ENCODE measurements at regions not wholly inside any gene's neighbourhood (a gene's known extent, or its start where the extent isn't known, plus 50 kb on each side); places are given as distances from the start of the nearest gene placed in this dataset.
A peak's percentile ranks its signal among the peaks of the same experiment; 100 is the strongest.

- DNase-seq: no peak
- Histone ChIP-seq H3K9me3 (ENCODE audit: control insufficient read depth in 1 of 2, low read length in 2 of 2) (no peaks in the 10 kb centered on the region), H3K36me3 (ENCODE audit: insufficient read depth, low read length) (no peaks in the 10 kb centered on the region), H3K27ac (ENCODE audit: low read depth, low read length) (no peak overlapping the region), H3K4me3 (ENCODE audit: low read length in 2 of 2) (no peak overlapping the region), H3K4me1 (ENCODE audit: insufficient read depth, low read length) (no peaks in the 10 kb centered on the region), H3K27me3 (ENCODE audit: insufficient read depth, low read length) (no peaks in the 10 kb centered on the region)
- Mint-ChIP-seq H3K4me3 (no peak overlapping the region), H3K27me3 (peaks cover 6 to 11% of the 10 kb centered on the region in 2 donors), H3K4me1 (no peaks in the 10 kb centered on the region), H3K36me3 (no peaks in the 10 kb centered on the region), H3K27ac (no peak overlapping the region), H3K9me3 (no peaks in the 10 kb centered on the region)
- ChIA-PET POLR2A (ENCODE audit: partially characterized antibody) (no interaction called here), CTCF (ENCODE audit: partially characterized antibody) (no interaction called here)
- intact Hi-C loops (cut with micrococcal nuclease): no loop called here
Measured at GRCh38 chr18:51453594-51453993, 256.1 kb upstream of the MEX3C start.

GRCh38 chr18:51458861-51459260 is 261.4 kb upstream of the MEX3C start:
- no peak overlapping the region for H3K27ac Mint-ChIP-seq

GRCh38 chr18:51461956-51462355 is 264.5 kb upstream of the MEX3C start:
- H3K27ac ChIP-seq (ENCODE audit: low read depth, low read length): no peak overlapping the region
- no peaks in the 10 kb centered on the region for H3K4me1 Mint-ChIP-seq
- POLR2A ChIA-PET (ENCODE audit: partially characterized antibody): no interaction called here

More at GRCh38 chr18:51458861-51459260, 261.4 kb upstream of the MEX3C start:
- no peaks in the 10 kb centered on the region for H3K27me3 ChIP-seq (ENCODE audit: insufficient read depth, low read length)
- no peak overlapping the region for H3K4me3 Mint-ChIP-seq
- intact Hi-C loops (cut with micrococcal nuclease): no loop called here
- no peaks in the 10 kb centered on the region for H3K9me3 ChIP-seq (ENCODE audit: control insufficient read depth in 1 of 2, low read length in 2 of 2)
- ChIA-PET CTCF (ENCODE audit: partially characterized antibody) (no interaction called here), POLR2A (ENCODE audit: partially characterized antibody) (no interaction called here)
- H3K27ac ChIP-seq (ENCODE audit: low read depth, low read length): no peak overlapping the region
- no peaks in the 10 kb centered on the region for H3K36me3 ChIP-seq (ENCODE audit: insufficient read depth, low read length)
- H3K9me3 Mint-ChIP-seq: no peaks in the 10 kb centered on the region
- no peak for DNase-seq
- no peaks in the 10 kb centered on the region for H3K4me1 ChIP-seq (ENCODE audit: insufficient read depth, low read length)
- H3K36me3 Mint-ChIP-seq: no peaks in the 10 kb centered on the region
- H3K4me1 Mint-ChIP-seq: no peaks in the 10 kb centered on the region
- peaks cover 8 to 17% of the 10 kb centered on the region in 2 donors for H3K27me3 Mint-ChIP-seq
- no peak overlapping the region for H3K4me3 ChIP-seq (ENCODE audit: low read length in 2 of 2)

GRCh38 chr18:51463483-51464136 is 266.1 kb upstream of the MEX3C start:
- Histone ChIP-seq H3K9me3 (ENCODE audit: control insufficient read depth in 1 of 2, low read length in 2 of 2) (no peaks in the 10 kb centered on the region), H3K4me3 (ENCODE audit: low read length in 2 of 2) (no peak overlapping the region), H3K27me3 (ENCODE audit: insufficient read depth, low read length) (no peaks in the 10 kb centered on the region), H3K36me3 (ENCODE audit: insufficient read depth, low read length) (no peaks in the 10 kb centered on the region), H3K4me1 (ENCODE audit: insufficient read depth, low read length) (no peaks in the 10 kb centered on the region), H3K27ac (ENCODE audit: low read depth, low read length) (no peak overlapping the region)
- no peak overlapping the region for H3K27ac Mint-ChIP-seq
- DNase-seq: no peak
- ChIA-PET CTCF (ENCODE audit: partially characterized antibody) (no interaction called here), POLR2A (ENCODE audit: partially characterized antibody) (no interaction called here)
- no peak overlapping the region for H3K4me3 Mint-ChIP-seq
- no peaks in the 10 kb centered on the region for H3K36me3 Mint-ChIP-seq
- intact Hi-C loops (cut with micrococcal nuclease): no loop called here
- H3K4me1 Mint-ChIP-seq: no peaks in the 10 kb centered on the region
- H3K9me3 Mint-ChIP-seq: no peaks in the 10 kb centered on the region
- H3K27me3 Mint-ChIP-seq: peaks cover 6% of the 10 kb centered on the region in 2 donors

More at GRCh38 chr18:51461956-51462355, 264.5 kb upstream of the MEX3C start:
- Mint-ChIP-seq H3K27ac (no peak overlapping the region), H3K9me3 (no peaks in the 10 kb centered on the region), H3K27me3 (peaks cover 6 to 8% of the 10 kb centered on the region in 2 donors), H3K36me3 (no peaks in the 10 kb centered on the region), H3K4me3 (no peak overlapping the region)
- intact Hi-C loops (cut with micrococcal nuclease): no loop called here
- H3K4me1 ChIP-seq (ENCODE audit: insufficient read depth, low read length): no peaks in the 10 kb centered on the region
- CTCF ChIA-PET (ENCODE audit: partially characterized antibody): interaction anchor here (1.0 kb wide), 1 partner anchor 642 kb away, joined by 3 read pairs; the partner anchor contains the start of gene MRO
- H3K4me3 ChIP-seq (ENCODE audit: low read length in 2 of 2): no peak overlapping the region
- H3K27me3 ChIP-seq (ENCODE audit: insufficient read depth, low read length): no peaks in the 10 kb centered on the region
- H3K9me3 ChIP-seq (ENCODE audit: control insufficient read depth in 1 of 2, low read length in 2 of 2): no peaks in the 10 kb centered on the region
- no peak for DNase-seq
- H3K36me3 ChIP-seq (ENCODE audit: insufficient read depth, low read length): no peaks in the 10 kb centered on the region

GRCh38 chr18:51478908-51479307 is 281.4 kb upstream of the MEX3C start:
- Histone ChIP-seq H3K9me3 (ENCODE audit: control insufficient read depth in 1 of 2, low read length in 2 of 2) (no peaks in the 10 kb centered on the region), H3K4me1 (ENCODE audit: insufficient read depth, low read length) (no peaks in the 10 kb centered on the region), H3K27me3 (ENCODE audit: insufficient read depth, low read length) (no peaks in the 10 kb centered on the region), H3K4me3 (ENCODE audit: low read length in 2 of 2) (no peak overlapping the region), H3K27ac (ENCODE audit: low read depth, low read length) (no peak overlapping the region), H3K36me3 (ENCODE audit: insufficient read depth, low read length) (no peaks in the 10 kb centered on the region)
- no peak for DNase-seq
- ChIA-PET CTCF (ENCODE audit: partially characterized antibody) (no interaction called here), POLR2A (ENCODE audit: partially characterized antibody) (no interaction called here)
- Mint-ChIP-seq H3K27ac (no peak overlapping the region), H3K4me1 (no peaks in the 10 kb centered on the region), H3K27me3 (peaks cover 10 to 14% of the 10 kb centered on the region in 2 donors), H3K36me3 (no peaks in the 10 kb centered on the region), H3K9me3 (peaks cover 0 to 2% (median 0%) of the 10 kb centered on the region in 8 donors), H3K4me3 (peak overlapping the region in 1 of 8 donors; percentile 2)
- intact Hi-C loops (cut with micrococcal nuclease): no loop called here

- Histone ChIP-seq H3K27ac (ENCODE audit: low read depth, low read length) (no peak overlapping the region), H3K9me3 (ENCODE audit: control insufficient read depth in 1 of 2, low read length in 2 of 2) (no peaks in the 10 kb centered on the region), H3K36me3 (ENCODE audit: insufficient read depth, low read length) (no peaks in the 10 kb centered on the region), H3K27me3 (ENCODE audit: insufficient read depth, low read length) (no peaks in the 10 kb centered on the region), H3K4me3 (ENCODE audit: low read length in 2 of 2) (no peak overlapping the region), H3K4me1 (ENCODE audit: insufficient read depth, low read length) (no peaks in the 10 kb centered on the region)
- H3K4me3 Mint-ChIP-seq: no peak overlapping the region
- H3K4me1 Mint-ChIP-seq: no peaks in the 10 kb centered on the region
- peaks cover 10 to 14% of the 10 kb centered on the region in 2 donors for H3K27me3 Mint-ChIP-seq
- intact Hi-C loops (cut with micrococcal nuclease): no loop called here
- CTCF ChIA-PET (ENCODE audit: partially characterized antibody): no interaction called here
- no peaks in the 10 kb centered on the region for H3K36me3 Mint-ChIP-seq
- DNase-seq: no peak
- POLR2A ChIA-PET (ENCODE audit: partially characterized antibody): no interaction called here
- H3K27ac Mint-ChIP-seq: no peak overlapping the region
- H3K9me3 Mint-ChIP-seq: peaks cover 0 to 2% (median 0%) of the 10 kb centered on the region in 8 donors
Measured at GRCh38 chr18:51479736-51480135, 282.3 kb upstream of the MEX3C start.

GRCh38 chr18:51480407-51481261 is 283.2 kb upstream of the MEX3C start:
- H3K4me3 ChIP-seq (ENCODE audit: low read length in 2 of 2): no peak overlapping the region
- POLR2A ChIA-PET (ENCODE audit: partially characterized antibody): no interaction called here
- Mint-ChIP-seq H3K27ac (peak overlapping the region in 1 of 7 donors; percentile 1), H3K9me3 (peaks cover 0 to 2% (median 0%) of the 10 kb centered on the region in 8 donors), H3K36me3 (no peaks in the 10 kb centered on the region), H3K27me3 (peaks cover 10 to 14% of the 10 kb centered on the region in 2 donors), H3K4me3 (no peak overlapping the region), H3K4me1 (no peaks in the 10 kb centered on the region)
- CTCF ChIA-PET (ENCODE audit: partially characterized antibody): no interaction called here
- H3K9me3 ChIP-seq (ENCODE audit: control insufficient read depth in 1 of 2, low read length in 2 of 2): no peaks in the 10 kb centered on the region
- H3K36me3 ChIP-seq (ENCODE audit: insufficient read depth, low read length): no peaks in the 10 kb centered on the region
- intact Hi-C loops (cut with micrococcal nuclease): no loop called here
- H3K4me1 ChIP-seq (ENCODE audit: insufficient read depth, low read length): no peaks in the 10 kb centered on the region
- no peak for DNase-seq
- H3K27ac ChIP-seq (ENCODE audit: low read depth, low read length): no peak overlapping the region
- H3K27me3 ChIP-seq (ENCODE audit: insufficient read depth, low read length): no peaks in the 10 kb centered on the region
